SU-DHL-6 (cell line): ENCODE measurements at regions not wholly inside any gene's neighbourhood (a gene's known extent, or its start where the extent isn't known, plus 50 kb on each side); places are given as distances from the start of the nearest gene placed in this dataset.

Source experiments
- CTCF ChIP-seq: fragments of 200-600 bp; sonication (generic); IDR thresholded peaks from one replicate; pipeline ENCODE4 v1.5.1; 2017; ENCODE audit warnings: antibody characterized with exemption, mild to moderate bottlenecking, low read length, moderate library complexity; ENCODE audit not compliant: insufficient read depth, poor library complexity, severe bottlenecking
- EZH2phosphoT487 ChIP-seq: fragments of 200-600 bp; sonication (generic), shearing (Covaris generic); conservative IDR thresholded peaks from 2 replicates; pipeline ENCODE4 v1.6.1; 2018; ENCODE audit warnings: mild to moderate bottlenecking, antibody characterized with exemption, low read length, moderate library complexity, mixed read lengths

- TF ChIP-seq CTCF (no peak), EZH2phosphoT487 (no peak)
These were observed 678.7 kb downstream of the ARAP2 start for GRCh38 chr4:35565640-35566039.
